ENCODE measurements at regions not wholly inside any gene's neighbourhood (a gene's known extent, or its start where the extent isn't known, plus 50 kb on each side); places are given as distances from the start of the nearest gene placed in this dataset.
"Not testable (repeated sequence)": the region's sequence is repeated elsewhere in the genome, so short reads cannot be mapped to it uniquely, and the experiment has no call there.

DNA sequence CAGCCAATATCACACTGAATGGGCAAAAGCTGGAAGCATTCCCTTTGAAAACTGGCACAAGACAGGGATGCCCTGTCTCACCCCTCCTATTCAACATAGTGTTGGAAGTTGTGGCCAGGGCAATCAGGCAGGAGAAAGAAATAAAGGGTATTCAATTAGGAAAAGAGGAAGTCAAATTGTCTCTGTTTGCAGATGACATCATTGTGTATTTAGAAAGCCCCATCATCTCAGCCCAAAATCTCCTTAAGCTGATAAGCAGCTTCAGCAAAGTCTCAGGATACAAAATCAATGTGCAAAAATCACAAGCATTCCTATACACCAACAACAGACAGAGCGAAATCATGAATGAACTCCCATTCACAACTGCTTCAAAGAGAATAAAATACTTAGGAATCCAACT, 223.2 kb downstream of the MEX3B start:
- CTCF ChIA-PET (ENCODE audit: low intra/inter-chr PET ratio); ATAC-seq; H3K9me3 ChIP-seq (replicated peaks; ENCODE audit: control insufficient read depth, insufficient read depth, low read depth, low read length); H2AFZ ChIP-seq (ENCODE audit: low read depth, low read length); FAIRE-seq; H4K20me1 ChIP-seq (replicated peaks; ENCODE audit: control insufficient read depth, insufficient read depth, low read length); H3K9ac ChIP-seq (ENCODE audit: insufficient read depth in 1 of 2, low read depth in 2 of 2, low read length in 2 of 2); H3K4me2 ChIP-seq (ENCODE audit: insufficient read depth, low read length); H3K4me3 ChIP-seq; H3K9me1 ChIP-seq (ENCODE audit: control insufficient read depth, insufficient read depth, low read length); intact Hi-C loops (cut with micrococcal nuclease); BruUV-seq (replicated peaks); in situ Hi-C loops (cut with MboI); DNase-seq (ENCODE audit: extremely low read depth in 1 of 4, low spot score in 3 of 4); H3K27me3 ChIP-seq (ENCODE audit: control insufficient read depth in 2 of 2, insufficient read depth in 2 of 2, low read length in 2 of 2); POLR2A ChIA-PET; H3K4me1 ChIP-seq (replicated peaks in 1 of 2; ENCODE audit: control insufficient read depth in 2 of 2, insufficient read depth in 2 of 2, low read length in 2 of 2); H3K79me2 ChIP-seq (ENCODE audit: control insufficient read depth, insufficient read depth, low read length); H3K27ac ChIP-seq (ENCODE audit: extremely low read depth, low read depth, low read length); H3K36me3 ChIP-seq (ENCODE audit: control insufficient read depth, insufficient read depth, low read length): not testable (repeated sequence)
- TF ChIP-seq ARID1B (IDR thresholded peaks at IDR 0.05) (peak; percentile 48; the same call in 1 of the 2 replicates), CTBP1 (IDR thresholded peaks at IDR 0.05; ENCODE audit: borderline replicate concordance) (peak; percentile 45; the same call in 1 of the 2 replicates), SMAD3 (CRISPR knock-in tag; conservative IDR thresholded peaks at IDR 0.05) (0 out of 2 replicates have a peak, but pooled peaks have one; percentile 18), SMARCA4 (IDR thresholded peaks at IDR 0.05) (peak; percentile 55; the same call in 1 of the 2 replicates), FOXA3 (CRISPR knock-in tag; conservative IDR thresholded peaks at IDR 0.05 in 1 of 2, IDR thresholded peaks at IDR 0.05 in 1 of 2) (peak in 1 of 2 experiments; percentile 87; a peak in 2 of 4 replicates), JUND (IDR thresholded peaks at IDR 0.05; ENCODE audit: borderline replicate concordance, low read depth, low read length) (peak; percentile 31; the same call in 1 of the 2 replicates), JUND (tag; IDR thresholded peaks at IDR 0.05; ENCODE audit: borderline replicate concordance, low read depth, low read length) (peak; percentile 44; the same call in 1 of the 3 replicates), SPI1 (IDR thresholded peaks at IDR 0.05; ENCODE audit: borderline replicate concordance, low read depth, low read length) (0 out of 2 replicates have a peak, but pooled peaks have one; percentile 29), ATF7 (IDR thresholded peaks at IDR 0.05) (peak; percentile 96), SMARCE1 (IDR thresholded peaks at IDR 0.05) (peak; percentile 89; the same call in 1 of the 2 replicates), SMARCC2 (IDR thresholded peaks at IDR 0.05; ENCODE audit: low read depth) (peak; percentile 33; the same call in 1 of the 2 replicates)
- TF ChIP-seq, protein P1, sequence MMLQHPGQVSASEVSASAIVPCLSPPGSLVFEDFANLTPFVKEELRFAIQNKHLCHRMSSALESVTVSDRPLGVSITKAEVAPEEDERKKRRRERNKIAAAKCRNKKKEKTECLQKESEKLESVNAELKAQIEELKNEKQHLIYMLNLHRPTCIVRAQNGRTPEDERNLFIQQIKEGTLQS (IDR thresholded peaks at IDR 0.05) = peak; percentile 77; the same call in 1 of the 2 replicates
- TF ChIP-seq, protein P1 (CRISPR knock-in tag; conservative IDR thresholded peaks at IDR 0.05) = not testable (repeated sequence)
- WGBS (ENCODE audit: insufficient coverage, low coverage, missing lambda C conversion rate) = 6% methylated on average over 1 of the region's 1 CpG
